Neural progenitor cell (in vitro differentiated cells): ENCODE measurements at regions not wholly inside any gene's neighbourhood (a gene's known extent, or its start where the extent isn't known, plus 50 kb on each side); places are given as distances from the start of the nearest gene placed in this dataset.

ENCODE experiments used
- EZH2 ChIP-seq: fragments of 200-600 bp; sonication (generic); IDR thresholded peaks from 2 replicates; pipeline ENCODE4 v1.6.1; 2017; ENCODE audit warnings: antibody characterized with exemption, mild to moderate bottlenecking, moderate library complexity
- TF ChIP-seq, protein P1 (sequence below): fragments of 200-600 bp; sonication (generic); IDR thresholded peaks from 2 replicates; pipeline ENCODE4 v1.5.1; 2017; ENCODE audit warnings: antibody characterized with exemption, mild to moderate bottlenecking

GRCh38 chr3:115228266-115228665 lies 81.2 kb upstream of the ZBTB20 start:
- TF ChIP-seq EZH2, result no peak
- TF ChIP-seq, protein P1, sequence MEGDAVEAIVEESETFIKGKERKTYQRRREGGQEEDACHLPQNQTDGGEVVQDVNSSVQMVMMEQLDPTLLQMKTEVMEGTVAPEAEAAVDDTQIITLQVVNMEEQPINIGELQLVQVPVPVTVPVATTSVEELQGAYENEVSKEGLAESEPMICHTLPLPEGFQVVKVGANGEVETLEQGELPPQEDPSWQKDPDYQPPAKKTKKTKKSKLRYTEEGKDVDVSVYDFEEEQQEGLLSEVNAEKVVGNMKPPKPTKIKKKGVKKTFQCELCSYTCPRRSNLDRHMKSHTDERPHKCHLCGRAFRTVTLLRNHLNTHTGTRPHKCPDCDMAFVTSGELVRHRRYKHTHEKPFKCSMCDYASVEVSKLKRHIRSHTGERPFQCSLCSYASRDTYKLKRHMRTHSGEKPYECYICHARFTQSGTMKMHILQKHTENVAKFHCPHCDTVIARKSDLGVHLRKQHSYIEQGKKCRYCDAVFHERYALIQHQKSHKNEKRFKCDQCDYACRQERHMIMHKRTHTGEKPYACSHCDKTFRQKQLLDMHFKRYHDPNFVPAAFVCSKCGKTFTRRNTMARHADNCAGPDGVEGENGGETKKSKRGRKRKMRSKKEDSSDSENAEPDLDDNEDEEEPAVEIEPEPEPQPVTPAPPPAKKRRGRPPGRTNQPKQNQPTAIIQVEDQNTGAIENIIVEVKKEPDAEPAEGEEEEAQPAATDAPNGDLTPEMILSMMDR, result no peak
